ENCODE measurements at regions not wholly inside any gene's neighbourhood (a gene's known extent, or its start where the extent isn't known, plus 50 kb on each side); places are given as distances from the start of the nearest gene placed in this dataset.

DNA sequence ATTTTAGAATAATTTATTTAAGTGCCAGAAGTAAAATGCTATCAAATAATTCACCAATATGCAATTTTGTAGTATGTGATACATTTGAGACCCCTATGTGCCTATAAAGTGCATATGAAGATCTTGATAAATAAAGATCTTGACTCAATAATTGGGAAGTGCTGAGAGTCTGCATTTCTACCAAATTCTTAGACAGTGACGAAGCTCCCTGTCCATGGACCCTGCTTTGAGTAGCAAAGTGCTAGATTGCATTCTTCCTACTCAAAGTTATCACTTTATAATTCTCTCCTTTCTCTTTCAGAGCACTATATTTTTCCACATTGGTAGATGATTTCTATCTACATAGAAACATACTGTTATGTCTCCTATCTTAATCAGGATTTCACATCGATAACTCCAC is 1393.9 kb downstream of the ARAP2 start:
- TF ChIP-seq POLR2AphosphoS5 (IDR thresholded peaks at IDR 0.05; ENCODE audit: low read depth, low read length) (no peak), SIN3A (IDR thresholded peaks at IDR 0.05; ENCODE audit: borderline replicate concordance, insufficient read depth, low read depth, low read length) (no peak), TCF7L2 (IDR thresholded peaks at IDR 0.05; ENCODE audit: low read depth, low read length) (no peak)
- TF ChIP-seq, protein P1, sequence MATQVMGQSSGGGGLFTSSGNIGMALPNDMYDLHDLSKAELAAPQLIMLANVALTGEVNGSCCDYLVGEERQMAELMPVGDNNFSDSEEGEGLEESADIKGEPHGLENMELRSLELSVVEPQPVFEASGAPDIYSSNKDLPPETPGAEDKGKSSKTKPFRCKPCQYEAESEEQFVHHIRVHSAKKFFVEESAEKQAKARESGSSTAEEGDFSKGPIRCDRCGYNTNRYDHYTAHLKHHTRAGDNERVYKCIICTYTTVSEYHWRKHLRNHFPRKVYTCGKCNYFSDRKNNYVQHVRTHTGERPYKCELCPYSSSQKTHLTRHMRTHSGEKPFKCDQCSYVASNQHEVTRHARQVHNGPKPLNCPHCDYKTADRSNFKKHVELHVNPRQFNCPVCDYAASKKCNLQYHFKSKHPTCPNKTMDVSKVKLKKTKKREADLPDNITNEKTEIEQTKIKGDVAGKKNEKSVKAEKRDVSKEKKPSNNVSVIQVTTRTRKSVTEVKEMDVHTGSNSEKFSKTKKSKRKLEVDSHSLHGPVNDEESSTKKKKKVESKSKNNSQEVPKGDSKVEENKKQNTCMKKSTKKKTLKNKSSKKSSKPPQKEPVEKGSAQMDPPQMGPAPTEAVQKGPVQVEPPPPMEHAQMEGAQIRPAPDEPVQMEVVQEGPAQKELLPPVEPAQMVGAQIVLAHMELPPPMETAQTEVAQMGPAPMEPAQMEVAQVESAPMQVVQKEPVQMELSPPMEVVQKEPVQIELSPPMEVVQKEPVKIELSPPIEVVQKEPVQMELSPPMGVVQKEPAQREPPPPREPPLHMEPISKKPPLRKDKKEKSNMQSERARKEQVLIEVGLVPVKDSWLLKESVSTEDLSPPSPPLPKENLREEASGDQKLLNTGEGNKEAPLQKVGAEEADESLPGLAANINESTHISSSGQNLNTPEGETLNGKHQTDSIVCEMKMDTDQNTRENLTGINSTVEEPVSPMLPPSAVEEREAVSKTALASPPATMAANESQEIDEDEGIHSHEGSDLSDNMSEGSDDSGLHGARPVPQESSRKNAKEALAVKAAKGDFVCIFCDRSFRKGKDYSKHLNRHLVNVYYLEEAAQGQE (IDR thresholded peaks at IDR 0.05; ENCODE audit: insufficient read depth in 1 of 2, low read depth in 2 of 2, low read length in 1 of 2): no peak
- TF ChIP-seq, protein P2, sequence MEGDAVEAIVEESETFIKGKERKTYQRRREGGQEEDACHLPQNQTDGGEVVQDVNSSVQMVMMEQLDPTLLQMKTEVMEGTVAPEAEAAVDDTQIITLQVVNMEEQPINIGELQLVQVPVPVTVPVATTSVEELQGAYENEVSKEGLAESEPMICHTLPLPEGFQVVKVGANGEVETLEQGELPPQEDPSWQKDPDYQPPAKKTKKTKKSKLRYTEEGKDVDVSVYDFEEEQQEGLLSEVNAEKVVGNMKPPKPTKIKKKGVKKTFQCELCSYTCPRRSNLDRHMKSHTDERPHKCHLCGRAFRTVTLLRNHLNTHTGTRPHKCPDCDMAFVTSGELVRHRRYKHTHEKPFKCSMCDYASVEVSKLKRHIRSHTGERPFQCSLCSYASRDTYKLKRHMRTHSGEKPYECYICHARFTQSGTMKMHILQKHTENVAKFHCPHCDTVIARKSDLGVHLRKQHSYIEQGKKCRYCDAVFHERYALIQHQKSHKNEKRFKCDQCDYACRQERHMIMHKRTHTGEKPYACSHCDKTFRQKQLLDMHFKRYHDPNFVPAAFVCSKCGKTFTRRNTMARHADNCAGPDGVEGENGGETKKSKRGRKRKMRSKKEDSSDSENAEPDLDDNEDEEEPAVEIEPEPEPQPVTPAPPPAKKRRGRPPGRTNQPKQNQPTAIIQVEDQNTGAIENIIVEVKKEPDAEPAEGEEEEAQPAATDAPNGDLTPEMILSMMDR (IDR thresholded peaks at IDR 0.05): no peak
- ChIA-PET CTCF (no interaction called here), POLR2A (no interaction called here)
- H3K36me3 ChIP-seq (ENCODE audit: control insufficient read depth, insufficient read depth, low read length): no peaks in the 10 kb centered on the region
- no TSS peak for BruUV-seq (replicated peaks)
- no peaks in the 10 kb centered on the region for H3K4me1 ChIP-seq (ENCODE audit: control insufficient read depth, insufficient read depth, low read length)
- ATAC-seq (no peak), DNase-seq (ENCODE audit: low read depth, low spot score) (no peak)
- no peak overlapping the region for H3K27ac ChIP-seq (ENCODE audit: low read length)
- intact Hi-C loops (cut with micrococcal nuclease; ENCODE audit: unreplicated experiment) (no loop called here), in situ Hi-C loops (cut with HindIII; ENCODE audit: low pct_unique_long_range_greater_than_20kb, low sequenced_read_pairs) (no loop called here)
- H3K4me3 ChIP-seq (ENCODE audit: low read depth in 2 of 2, low read length in 2 of 2): no peak overlapping the region
- no peaks in the 10 kb centered on the region for H3K27me3 ChIP-seq (ENCODE audit: control insufficient read depth, insufficient read depth, low read length)
- H3K9me3 ChIP-seq (ENCODE audit: control insufficient read depth, insufficient read depth, low read depth, low read length): no peaks in the 10 kb centered on the region

DNA sequence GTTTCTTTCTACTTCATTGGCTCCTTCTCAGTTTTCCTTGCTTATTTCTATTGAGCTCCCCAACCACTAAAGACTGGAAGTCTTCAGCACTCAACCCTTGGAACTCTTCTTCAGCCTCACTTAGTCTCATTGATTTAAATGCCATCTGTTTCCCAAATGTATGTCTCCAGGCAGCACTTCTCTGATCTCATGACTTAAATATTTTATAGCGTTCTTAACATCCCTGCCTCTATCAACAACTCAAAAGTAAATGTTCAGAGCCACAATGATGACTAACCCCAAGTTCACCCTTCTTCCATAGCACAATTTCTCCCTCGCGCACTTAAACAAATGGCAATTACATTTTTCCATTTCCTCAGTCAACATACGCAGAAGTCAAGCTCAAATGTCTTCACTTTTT is 1393.3 kb downstream of the ARAP2 start:
- Histone ChIP-seq H3K27ac (ENCODE audit: low read length) (no peak overlapping the region), H3K4me1 (ENCODE audit: control insufficient read depth, insufficient read depth, low read length) (no peaks in the 10 kb centered on the region), H3K9me3 (ENCODE audit: control insufficient read depth, insufficient read depth, low read depth, low read length) (no peaks in the 10 kb centered on the region), H3K36me3 (ENCODE audit: control insufficient read depth, insufficient read depth, low read length) (no peaks in the 10 kb centered on the region), H3K4me3 (ENCODE audit: low read depth in 2 of 2, low read length in 2 of 2) (no peak overlapping the region), H3K27me3 (ENCODE audit: control insufficient read depth, insufficient read depth, low read length) (no peaks in the 10 kb centered on the region)
- ChIA-PET POLR2A (no interaction called here), CTCF (no interaction called here)
- no peak for ATAC-seq
- DNase-seq (ENCODE audit: low read depth, low spot score): no peak
- in situ Hi-C loops (cut with HindIII; ENCODE audit: low pct_unique_long_range_greater_than_20kb, low sequenced_read_pairs): no loop called here
- intact Hi-C loops (cut with micrococcal nuclease; ENCODE audit: unreplicated experiment): no loop called here
- no peak for TF ChIP-seq TCF7L2 (IDR thresholded peaks at IDR 0.05; ENCODE audit: low read depth, low read length)
- TF ChIP-seq SIN3A (IDR thresholded peaks at IDR 0.05; ENCODE audit: borderline replicate concordance, insufficient read depth, low read depth, low read length): no peak
- TF ChIP-seq, protein P1 (IDR thresholded peaks at IDR 0.05; ENCODE audit: insufficient read depth in 1 of 2, low read depth in 2 of 2, low read length in 1 of 2): no peak
- TF ChIP-seq, protein P2 (IDR thresholded peaks at IDR 0.05): no peak
- no peak for TF ChIP-seq POLR2AphosphoS5 (IDR thresholded peaks at IDR 0.05; ENCODE audit: low read depth, low read length)
- no TSS peak for BruUV-seq (replicated peaks)

Data from Panc1 (cell line).